HG02973 (cell line): ENCODE measurements at regions not wholly inside any gene's neighbourhood (a gene's known extent, or its start where the extent isn't known, plus 50 kb on each side); places are given as distances from the start of the nearest gene placed in this dataset.
"Not testable (repeated sequence)": the region's sequence is repeated elsewhere in the genome, so short reads cannot be mapped to it uniquely, and the experiment has no call there.

Experiments used
- ATAC-seq: cut with Tn5 transposase; IDR thresholded peaks from one replicate; pipeline ENCODE4 v1.9.1; 2021; ENCODE audit warnings: moderate library complexity; ENCODE audit not compliant: unreplicated experiment

DNA sequence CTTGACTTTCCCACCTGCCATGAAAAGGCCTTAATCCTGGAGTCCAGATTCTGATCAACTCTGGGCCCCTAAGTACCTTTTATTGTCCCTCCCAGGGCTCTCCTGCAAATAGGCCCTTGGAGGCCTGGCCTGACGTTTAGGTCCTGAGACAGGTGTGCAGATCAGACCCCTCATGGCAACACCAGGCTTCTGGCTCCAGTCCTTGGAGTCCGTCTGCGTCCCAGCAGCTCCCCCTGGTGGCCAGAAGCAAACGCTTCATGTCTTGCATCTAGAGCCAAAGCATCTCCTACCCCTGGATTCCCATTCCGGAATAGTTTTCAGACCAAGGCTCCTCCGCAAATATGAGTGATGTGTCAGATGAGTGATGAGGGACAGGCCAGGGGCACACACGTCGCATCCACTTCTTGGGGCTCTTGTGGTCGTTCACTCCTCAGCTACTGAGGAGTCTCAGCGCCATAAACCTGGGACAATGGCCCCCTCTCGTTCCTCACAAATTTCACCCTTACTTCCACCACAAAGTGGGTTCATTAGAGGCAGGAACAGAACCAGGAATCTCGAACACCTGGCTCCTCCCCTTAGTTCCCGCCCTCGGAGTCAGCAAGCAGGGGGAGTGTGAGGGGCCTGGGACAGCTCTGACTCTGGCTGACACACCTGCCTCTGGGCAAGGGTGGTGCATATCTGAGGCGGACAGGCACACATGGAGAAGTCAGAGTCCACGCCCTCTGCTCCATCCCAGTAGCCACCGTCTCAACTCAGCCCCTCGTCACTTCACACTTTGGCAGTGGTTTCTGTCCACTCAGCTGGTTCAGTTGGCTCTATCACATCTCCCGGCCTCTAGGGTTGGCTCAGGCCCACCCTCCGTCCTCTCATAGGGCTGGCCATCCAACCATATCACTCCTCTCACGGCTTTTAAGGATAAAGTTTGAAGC, 77.9 kb upstream of the PWP1 start:
- no peak for ATAC-seq

DNA sequence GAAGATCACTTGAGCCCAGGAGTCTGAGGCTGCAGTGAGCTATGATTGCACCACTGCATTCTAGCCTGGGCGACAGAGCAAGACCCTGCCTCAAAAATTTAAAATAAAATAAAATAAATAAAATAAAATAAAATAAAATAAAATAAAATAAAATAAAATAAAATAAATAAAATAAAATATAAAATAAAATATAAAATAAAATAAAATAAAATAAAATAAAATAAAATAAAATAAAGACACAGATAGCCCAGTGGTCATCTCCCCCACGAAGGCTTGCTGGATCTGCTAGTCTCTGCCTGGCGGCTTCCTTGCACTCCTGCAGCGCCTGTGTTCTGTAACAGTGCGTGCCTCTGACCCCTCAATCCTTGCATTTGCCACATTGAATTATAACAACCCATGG, 76.8 kb upstream of the PWP1 start:
- ATAC-seq, result not testable (repeated sequence)

DNA sequence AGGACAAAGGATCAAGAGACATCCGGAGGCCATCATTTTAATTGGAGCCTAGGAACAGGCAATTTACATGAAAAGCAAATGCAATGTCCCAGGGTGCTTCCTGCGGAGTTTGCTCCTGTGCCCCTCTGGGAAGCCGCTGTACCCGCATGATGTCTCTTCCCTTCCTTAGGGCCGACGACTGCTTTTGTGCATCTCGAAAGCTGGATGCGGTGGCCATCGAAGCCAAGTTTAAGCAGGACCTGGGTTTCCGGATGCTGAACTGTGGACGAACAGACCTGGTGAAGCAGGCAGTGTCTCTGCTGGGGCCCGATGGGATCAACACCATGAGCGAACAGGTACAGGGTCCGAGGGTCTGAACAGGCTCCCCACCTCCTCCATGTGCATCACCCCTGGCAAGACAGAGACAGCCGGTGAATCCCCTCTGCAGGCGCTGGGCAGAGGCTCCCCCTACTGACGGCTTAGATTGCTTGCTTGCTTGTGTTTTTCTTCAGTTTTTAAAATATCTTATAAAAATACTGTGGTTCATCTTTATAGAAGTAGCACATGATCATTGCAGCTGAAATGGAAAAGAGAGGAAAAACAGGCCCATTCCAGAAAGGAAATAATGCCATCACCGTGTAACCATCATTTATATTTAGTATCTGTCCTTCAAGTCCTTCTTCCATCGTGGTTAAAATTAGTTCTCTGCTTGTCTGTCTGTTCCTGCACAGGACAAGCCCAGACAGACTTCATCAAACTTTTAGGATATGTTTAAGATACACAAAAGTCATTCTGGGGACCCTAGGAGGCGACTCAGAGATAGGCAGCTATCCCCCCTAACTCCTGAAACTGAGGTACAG, 75.4 kb upstream of the PWP1 start:
- no peak for ATAC-seq

DNA sequence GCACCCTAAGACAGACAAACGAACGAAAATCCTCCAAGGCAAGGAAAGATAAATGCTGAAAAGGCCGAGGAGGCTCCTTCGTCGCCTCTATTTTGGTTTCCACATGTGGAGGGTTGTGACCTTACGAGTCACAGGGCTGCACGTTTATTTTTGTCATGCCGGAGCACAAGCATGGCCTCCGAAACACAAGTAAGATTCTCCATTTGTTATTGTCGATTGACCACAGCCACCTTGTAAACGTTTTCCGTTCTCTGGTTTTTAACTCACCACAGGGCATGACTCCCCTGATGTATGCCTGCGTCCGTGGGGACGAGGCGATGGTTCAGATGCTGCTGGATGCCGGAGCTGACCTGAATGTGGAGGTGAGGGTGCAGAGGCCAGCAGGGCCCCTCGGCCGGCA, 73.1 kb upstream of the PWP1 start:
- no peak for ATAC-seq

DNA sequence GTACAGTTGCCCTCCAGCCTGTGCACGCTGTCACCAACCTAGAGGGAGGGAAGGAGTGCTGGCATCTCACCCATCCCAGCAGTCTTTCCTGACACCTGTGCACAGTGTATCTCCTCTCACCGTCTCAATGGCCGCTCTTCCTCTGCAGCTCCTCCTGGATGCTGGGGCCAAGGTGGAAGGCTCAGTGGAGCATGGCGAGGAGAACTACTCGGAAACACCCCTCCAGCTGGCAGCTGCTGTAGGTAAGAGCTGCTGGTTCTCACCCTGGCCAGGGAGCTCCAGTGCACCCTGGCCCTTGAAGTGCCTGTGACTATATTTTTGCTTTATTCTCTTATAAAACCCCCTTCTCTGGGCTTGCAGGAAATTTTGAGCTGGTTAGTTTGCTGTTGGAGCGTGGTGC, 68.7 kb upstream of the PWP1 start:
- no peak for ATAC-seq

GRCh38 chr12:107618106-107618505, 67.5 kb upstream of the PWP1 start:
- no peak for ATAC-seq

GRCh38 chr12:107619831-107620230, 65.8 kb upstream of the PWP1 start:
- ATAC-seq, result no peak

DNA sequence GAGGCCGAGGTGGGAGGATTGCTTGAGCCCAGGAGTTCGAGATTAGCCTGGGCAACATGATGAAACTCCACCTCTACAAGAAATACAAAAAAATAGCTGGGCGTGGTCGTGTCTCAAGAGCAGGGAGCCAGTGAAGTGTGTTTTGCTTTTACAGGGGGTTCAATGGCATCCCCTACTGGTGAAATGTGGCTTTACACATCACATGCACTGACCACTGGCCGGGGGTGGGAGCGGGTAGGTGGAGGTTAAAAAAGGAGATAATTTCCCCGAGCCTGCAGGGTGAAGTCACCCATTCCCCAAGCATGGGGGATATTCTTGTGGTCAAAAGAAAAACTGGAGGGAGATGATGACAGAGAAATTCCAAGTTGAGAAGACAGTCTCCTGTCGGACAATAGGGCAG, 63.6 kb upstream of the PWP1 start:
- ATAC-seq, result no peak

- no peak for ATAC-seq
Measured at GRCh38 chr12:107624493-107624892, 61.1 kb upstream of the PWP1 start.

DNA sequence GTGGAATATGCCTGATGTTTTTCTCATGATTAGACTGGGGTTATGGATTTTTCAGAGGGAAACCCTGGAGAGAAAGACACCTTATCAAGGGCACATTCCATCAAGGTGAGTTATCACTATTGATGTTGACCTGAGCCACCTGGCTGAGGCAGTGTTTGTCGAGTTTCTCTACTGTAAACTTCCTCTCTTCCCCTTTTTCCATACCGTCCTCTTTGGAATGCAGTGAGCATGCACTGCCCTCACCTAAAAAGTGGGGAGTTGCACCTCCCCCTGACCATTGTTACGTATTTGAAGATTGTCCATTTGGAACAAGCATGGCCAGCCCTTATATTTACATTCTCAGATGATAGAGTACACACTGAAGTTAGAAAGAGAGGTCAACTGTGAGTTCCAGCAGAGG, 53.9 kb upstream of the PWP1 start:
- no peak for ATAC-seq

DNA sequence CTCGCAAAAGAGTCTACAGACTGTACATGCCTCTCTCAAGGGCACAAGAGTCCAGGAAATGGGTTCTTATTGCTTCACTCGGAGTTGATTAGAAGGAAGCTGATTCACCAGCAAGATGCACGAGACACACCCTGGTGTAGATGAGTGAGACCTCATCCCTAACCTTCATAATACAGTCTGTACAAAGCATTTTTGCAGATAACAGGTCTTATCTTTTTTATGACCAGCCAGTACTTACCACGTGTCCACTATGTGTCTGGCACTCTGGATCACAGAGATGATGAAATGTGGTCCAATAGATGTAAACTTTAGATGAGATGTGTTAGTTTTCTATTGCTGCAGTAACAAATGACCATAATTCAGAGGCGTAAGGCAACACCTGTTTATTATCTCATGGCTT, 53.4 kb upstream of the PWP1 start:
- no peak for ATAC-seq

DNA sequence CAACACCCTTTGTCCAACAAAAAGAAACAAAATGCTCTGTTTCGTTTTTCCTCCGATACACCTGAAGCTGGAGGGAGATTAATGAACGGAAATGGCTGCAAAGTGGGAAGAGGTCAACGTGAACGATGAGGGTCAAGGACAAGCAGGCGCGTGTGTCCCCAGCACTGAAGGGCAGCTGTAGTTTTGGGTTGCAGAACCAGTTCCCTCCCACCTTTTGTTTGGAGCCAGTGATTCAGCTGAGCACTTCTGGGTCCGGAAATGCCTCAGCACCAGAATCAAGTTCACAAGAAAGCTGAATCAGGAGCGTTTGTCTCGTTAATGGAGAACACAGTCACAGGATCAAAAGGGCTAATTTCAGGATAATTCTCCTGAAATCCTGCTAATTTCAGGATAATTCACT, 51.1 kb upstream of the PWP1 start:
- ATAC-seq, result no peak

DNA sequence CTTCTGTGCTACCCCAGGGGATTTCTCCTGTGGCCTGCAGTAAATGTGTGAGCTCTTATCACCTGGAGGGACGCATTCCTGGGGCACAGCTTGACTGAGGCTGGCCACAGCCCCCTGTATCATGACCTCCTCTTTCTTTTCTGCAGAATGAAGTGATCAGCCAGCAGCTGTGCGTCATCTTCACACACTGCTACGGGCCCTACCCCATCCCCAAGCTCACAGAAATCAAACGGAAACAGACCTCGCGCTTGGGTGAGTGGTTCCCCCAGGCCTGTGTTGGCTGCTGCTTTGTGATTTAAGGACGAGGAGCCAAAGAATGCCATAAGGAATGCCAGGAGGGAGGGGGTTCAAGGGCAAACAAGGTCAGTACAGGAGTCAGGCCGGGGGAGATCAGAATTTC, 50.5 kb upstream of the PWP1 start:
- no peak for ATAC-seq
